K562 (cell line): ENCODE measurements at regions not wholly inside any gene's neighbourhood (a gene's known extent, or its start where the extent isn't known, plus 50 kb on each side); places are given as distances from the start of the nearest gene placed in this dataset.

Experiments used
- ATAC-seq: fragments of 200-7000 bp; cut with Tn5 transposase; 3 replicates; pipeline ENCODE4 v1.9.1; 2020; ENCODE audit warnings: moderate library complexity
- BruUV-seq: library from RNA; stranded (reverse); fragments of 400-500 nt; replicated peaks from 2 replicates; lab custom pipeline; 2021; lab: Mats Ljungman, UMichigan
- CTCF ChIA-PET: fragments of 300-600 bp; formaldehyde crosslinking; extraction: SDS; loops from one replicate; lab custom pipeline; 2021; ENCODE audit warnings: low intra/inter-chr PET ratio; lab: Yijun Ruan, JAX
- POLR2A ChIA-PET: fragments of 300-600, 350-650 bp; sonication (Branson Sonifier 250); formaldehyde crosslinking; extraction: SDS; loops from one replicate; lab custom pipeline; 2021; ENCODE audit warnings: antibody characterized with exemption, inconsistent platforms; lab: Yijun Ruan, JAX
- DNase-seq, 4 experiments: peaks; one replicate each; pipeline versions ENCODE4 v3.0.0 to v3.0.0-alpha.2; 2011 to 2018; ENCODE audit warnings: low spot score in 3 of 4, mixed read lengths in 3 of 4; ENCODE audit errors: extremely low read depth in 1 of 4
- FAIRE-seq: peaks from 2 replicates; lab custom pipeline; 2011; peaks lifted over from hg19 to GRCh38; lab: Jason Lieb, UNC
- H2AFZ ChIP-seq: 2 replicates; pipeline ENCODE4 v1.6.0; 2011; ENCODE audit warnings: low read depth, low read length, control low read depth, inconsistent platforms
- H3K27ac ChIP-seq: fragments of 200-600 bp; 3 replicates; pipeline ENCODE4 v1.8.0; 2011; ENCODE audit warnings: low read depth, mild to moderate bottlenecking, control low read depth, inconsistent platforms, low read length, moderate library complexity, mixed read lengths; ENCODE audit errors: extremely low read depth
- H3K27me3 ChIP-seq, 2 experiments: fragments of 300-600 bp in 1 of 2; 2 replicates in 1 of 2; 3 replicates in 1 of 2; pipeline versions ENCODE4 v1.6.0 to v1.8.0; 2011; ENCODE audit warnings: inconsistent platforms in 2 of 2, low read length in 2 of 2, mild to moderate bottlenecking in 1 of 2, mixed read lengths in 1 of 2, moderate library complexity in 1 of 2; ENCODE audit not compliant: control insufficient read depth in 2 of 2, insufficient read depth in 2 of 2
- H3K36me3 ChIP-seq: fragments of 300-600 bp; 3 replicates; pipeline ENCODE4 v1.8.0; 2011; ENCODE audit warnings: mild to moderate bottlenecking, low read length, inconsistent platforms; ENCODE audit not compliant: control insufficient read depth, insufficient read depth
- H3K4me1 ChIP-seq, 2 experiments: fragments of 200-600 bp in 1 of 2; replicated peaks in 1 of 2; 2 replicates in 1 of 2; 3 replicates in 1 of 2; pipeline versions ENCODE4 v1.5.1 to v1.8.0; 2011; ENCODE audit warnings: inconsistent platforms in 2 of 2, low read length in 2 of 2, mild to moderate bottlenecking in 1 of 2, mixed read lengths in 1 of 2, moderate library complexity in 1 of 2; ENCODE audit not compliant: control insufficient read depth in 2 of 2, insufficient read depth in 2 of 2
- H3K4me2 ChIP-seq: 2 replicates; pipeline ENCODE4 v1.6.1; 2011; ENCODE audit warnings: low read length, control low read depth, inconsistent platforms, mixed read lengths; ENCODE audit not compliant: insufficient read depth
- H3K4me3 ChIP-seq: fragments of 200-600 bp; sonication (generic), shearing (Covaris generic); 2 replicates; pipeline ENCODE4 v1.5.1; 2016; ENCODE audit warnings: control low read depth, inconsistent platforms
- H3K79me2 ChIP-seq: fragments of 200-600 bp; 3 replicates; pipeline ENCODE4 v1.8.0; 2011; ENCODE audit warnings: low read length, inconsistent platforms; ENCODE audit not compliant: control insufficient read depth, insufficient read depth
- H3K9ac ChIP-seq, 2 experiments: 2 replicates each; pipeline versions ENCODE4 v1.6.0 to v1.6.1; 2011; ENCODE audit warnings: low read depth in 2 of 2, low read length in 2 of 2, control low read depth in 1 of 2, inconsistent platforms in 1 of 2, mild to moderate bottlenecking in 1 of 2, mixed read lengths in 1 of 2; ENCODE audit not compliant: insufficient read depth in 1 of 2
- H3K9me1 ChIP-seq: one replicate; pipeline ENCODE4 v1.6.0; 2011; ENCODE audit warnings: inconsistent platforms, mild to moderate bottlenecking, low read length, moderate library complexity; ENCODE audit not compliant: control insufficient read depth, insufficient read depth
- H3K9me3 ChIP-seq: replicated peaks from 2 replicates; pipeline ENCODE4 v1.5.1; 2011; ENCODE audit warnings: low read depth, low read length, inconsistent platforms; ENCODE audit not compliant: control insufficient read depth, insufficient read depth
- H4K20me1 ChIP-seq: replicated peaks from 2 replicates; pipeline ENCODE4 v1.6.1; 2011; ENCODE audit warnings: low read length, inconsistent platforms, mixed read lengths; ENCODE audit not compliant: control insufficient read depth, insufficient read depth
- ATF3 ChIP-seq, 2 experiments: fragments of 450-650 bp in 1 of 2; sonication (generic) in 1 of 2; formaldehyde crosslinking in 1 of 2; IDR thresholded peaks in 1 of 2; conservative IDR thresholded peaks in 1 of 2; 2 replicates each; pipeline versions ENCODE4 v1.6.1 to v1.8.1; 2016 to 2023; ENCODE audit warnings: mild to moderate bottlenecking in 2 of 2, moderate library complexity in 2 of 2, inconsistent platforms in 1 of 2, missing genetic modification reagents in 1 of 2
- FOXP4 ChIP-seq: sonication (generic); formaldehyde crosslinking; IDR thresholded peaks from 2 replicates; pipeline ENCODE4 v1.8.0; 2022; ENCODE audit warnings: mild to moderate bottlenecking, missing genetic modification reagents, borderline replicate concordance
- MED1 ChIP-seq: sonication (generic); formaldehyde crosslinking; IDR thresholded peaks from 2 replicates; pipeline ENCODE4 v1.8.1; 2023; ENCODE audit warnings: missing genetic modification reagents, borderline replicate concordance
- RCOR1 ChIP-seq, 2 experiments: IDR thresholded peaks; 2 replicates each; pipeline ENCODE4 v1.6.1; 2012; ENCODE audit warnings: low read depth in 2 of 2, low read length in 2 of 2, borderline replicate concordance in 1 of 2, improper control_type of control experiment in 1 of 2
- SMARCC2 ChIP-seq: fragments of 450-650 bp; IDR thresholded peaks from 2 replicates; pipeline ENCODE4 v1.6.1; 2017; ENCODE audit warnings: antibody characterized with exemption, moderate library complexity, mild to moderate bottlenecking, low read depth
- THRB ChIP-seq: fragments of 450-650 bp; formaldehyde crosslinking; conservative IDR thresholded peaks from 2 replicates; pipeline ENCODE4 v1.4.0; 2022; ENCODE audit warnings: mild to moderate bottlenecking, missing genetic modification characterization
- ZNF12 ChIP-seq: sonication (generic); formaldehyde crosslinking; IDR thresholded peaks from 2 replicates; pipeline ENCODE4 v1.4.0; 2020; ENCODE audit warnings: mild to moderate bottlenecking, missing genetic modification reagents
- ZNF584 ChIP-seq: fragments of 200-800 bp; sonication (Bioruptor generic); IDR thresholded peaks from 2 replicates; pipeline ENCODE4 v1.6.1; 2016; ENCODE audit warnings: low read depth, mild to moderate bottlenecking, missing genetic modification characterization, missing compliant biosample characterization
- in situ Hi-C: fragments of 300-500 bp; cut with MboI; formaldehyde crosslinking; loops from 4 replicates; pipeline ENCODE4 v1.15.0; 2018; ENCODE audit warnings: inconsistent platforms, mixed read lengths
- intact Hi-C: fragments of 100-400 bp; cut with micrococcal nuclease; formaldehyde crosslinking; loops from 2 replicates; pipeline ENCODE4 v1.14.2; 2022

DNA sequence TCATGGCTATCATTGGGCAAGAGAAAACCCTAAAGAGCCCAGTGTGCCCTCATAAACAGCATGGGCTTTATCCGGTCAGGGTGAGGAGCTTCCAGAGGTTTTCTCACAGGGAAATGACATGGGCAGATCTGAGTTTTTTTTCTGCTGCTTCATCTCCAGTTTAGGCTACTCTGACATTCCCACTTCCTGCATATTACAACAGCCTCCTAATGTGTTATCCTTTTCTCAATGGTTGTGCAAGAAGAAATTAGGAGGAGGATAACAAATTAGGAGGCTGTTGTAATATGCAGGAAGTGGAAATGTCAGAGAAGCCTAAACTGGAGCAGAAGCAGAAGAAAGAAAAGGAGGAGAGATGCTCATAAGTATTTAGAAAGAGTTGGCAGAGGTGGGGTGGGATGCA lies 175.6 kb downstream of the MTHFS start (continued):
- TF ChIP-seq FOXP4 (CRISPR knock-in tag) (no peak), THRB (CRISPR knock-in tag) (no peak), RCOR1 (IDR thresholded peaks at IDR 0.05; ENCODE audit: borderline replicate concordance in 1 of 2, low read depth in 2 of 2, low read length in 2 of 2) (no peak), ZNF12 (no peak)
- TF ChIP-seq, all 486 proteins: peak for 0

DNA sequence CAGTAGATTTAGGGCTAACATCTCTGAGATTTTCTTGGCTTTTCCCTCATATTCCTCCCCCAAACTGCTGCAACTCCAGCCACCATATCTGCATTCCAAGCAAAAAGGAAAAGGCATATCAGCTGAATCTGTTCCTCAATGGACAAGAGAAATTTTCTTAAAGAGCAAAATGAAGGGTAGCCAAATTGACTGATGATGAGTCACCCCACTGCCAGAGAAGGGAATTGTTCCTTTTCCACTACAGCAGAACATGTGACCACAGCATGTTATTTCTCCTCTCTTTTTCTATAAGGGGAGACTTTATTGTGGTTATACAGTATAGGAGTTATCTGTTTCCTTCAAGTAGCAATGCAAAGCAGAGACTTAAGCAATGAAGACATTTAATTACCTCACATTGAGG lies 172.5 kb downstream of the MTHFS start:
- H2AFZ ChIP-seq: no peak overlapping the region
- ChIA-PET CTCF (no interaction called here), POLR2A (no interaction called here)
- in situ Hi-C loops (no loop called here), intact Hi-C loops (no loop called here)
- H3K27me3 ChIP-seq: no peaks in the 10 kb centered on the region
- FAIRE-seq (no peak), DNase-seq (no peak), ATAC-seq (no peak)
- BruUV-seq: no TSS peak
- H4K20me1 ChIP-seq: no peaks in the 10 kb centered on the region
- no peak overlapping the region for H3K4me2 ChIP-seq
- H3K4me3 ChIP-seq: no peak overlapping the region
- H3K27ac ChIP-seq: no peak overlapping the region
- no peaks in the 10 kb centered on the region for H3K36me3 ChIP-seq
- H3K9me3 ChIP-seq: no peaks in the 10 kb centered on the region
- H3K79me2 ChIP-seq: no peaks in the 10 kb centered on the region
- H3K9me1 ChIP-seq: no peaks in the 10 kb centered on the region
- TF ChIP-seq SMARCC2: no peak
- no peak for TF ChIP-seq MED1 (CRISPR knock-in tag)
- no peak for TF ChIP-seq ZNF584 (CRISPR knock-in tag)
- TF ChIP-seq ATF3 (IDR thresholded peaks at IDR 0.05): peak; percentile 27
- no peak for TF ChIP-seq ATF3 (CRISPR knock-in tag; conservative IDR thresholded peaks at IDR 0.05)
- TF ChIP-seq, all 486 proteins: peak for 1
- Histone ChIP-seq H3K9ac (no peak overlapping the region), H3K4me1 (no peaks in the 10 kb centered on the region)
